GM12878 (cell line): ENCODE measurements at regions not wholly inside any gene's neighbourhood (a gene's known extent, or its start where the extent isn't known, plus 50 kb on each side); places are given as distances from the start of the nearest gene placed in this dataset.

ENCODE experiments used
- ATAC-seq: fragments of 200-7000 bp; cut with Tn5 transposase; 3 replicates; pipeline ENCODE4 v1.9.1; 2020; ENCODE audit warnings: mild to moderate bottlenecking, moderate library complexity
- BruUV-seq: library from RNA; stranded (reverse); fragments of 400-500 nt; replicated peaks from 2 replicates; lab custom pipeline; 2021; lab: Mats Ljungman, UMichigan
- CTCF ChIA-PET: fragments of 300-600 bp; sonication (Branson Sonifier 250); formaldehyde crosslinking; extraction: SDS; loops from one replicate; lab custom pipeline; 2021; ENCODE audit warnings: inconsistent platforms; lab: Yijun Ruan, JAX
- POLR2A ChIA-PET: fragments of 350-600 bp; formaldehyde crosslinking; extraction: SDS; loops from one replicate; lab custom pipeline; 2021; ENCODE audit warnings: inconsistent platforms; lab: Charles Lee
- RAD21 ChIA-PET: fragments of 300-600 bp; sonication (Branson Sonifier 250); formaldehyde crosslinking; loops from one replicate; lab custom pipeline; 2023; ENCODE audit warnings: antibody characterized with exemption; ENCODE audit not compliant: unreplicated experiment; lab: Charles Lee
- SMC1A ChIA-PET: fragments of 300-600 bp; sonication (Branson Sonifier 250); formaldehyde crosslinking; loops from one replicate; lab custom pipeline; 2023; ENCODE audit not compliant: unreplicated experiment, uncharacterized antibody; lab: Charles Lee
- DNase-seq: peaks from one replicate; pipeline ENCODE4 v3.0.0-alpha.2; 2011; ENCODE audit warnings: low read depth, low spot score
- FAIRE-seq: peaks from 3 replicates; lab custom pipeline; 2011; peaks lifted over from hg19 to GRCh38; lab: Jason Lieb, UNC
- H2AFZ ChIP-seq: 2 replicates; pipeline ENCODE4 v1.6.0; 2011; ENCODE audit warnings: low read depth, low read length, control low read depth; ENCODE audit not compliant: control insufficient read depth
- H3K27ac ChIP-seq: 2 replicates; pipeline ENCODE4 v1.5.1; 2011; ENCODE audit warnings: control low read depth; ENCODE audit not compliant: control insufficient read depth, insufficient read depth
- H3K27me3 ChIP-seq, 2 experiments: replicated peaks in 1 of 2; 2 replicates each; pipeline versions ENCODE4 v1.6.0 to v1.6.1; 2011; ENCODE audit warnings: low read length in 1 of 2; ENCODE audit not compliant: control insufficient read depth in 2 of 2, insufficient read depth in 2 of 2
- H3K36me3 ChIP-seq, 2 experiments: 2 replicates each; pipeline ENCODE4 v1.5.1; 2011; ENCODE audit warnings: low read length in 1 of 2; ENCODE audit not compliant: control insufficient read depth in 2 of 2, insufficient read depth in 2 of 2
- H3K4me1 ChIP-seq: 2 replicates; pipeline ENCODE4 v1.6.1; 2011; ENCODE audit warnings: mild to moderate bottlenecking, low read length, moderate library complexity, mixed read lengths; ENCODE audit not compliant: control insufficient read depth, insufficient read depth
- H3K4me2 ChIP-seq: 2 replicates; pipeline ENCODE4 v1.6.0; 2011; ENCODE audit warnings: control low read depth; ENCODE audit not compliant: control insufficient read depth, insufficient read depth
- H3K4me3 ChIP-seq: fragments of 200-600 bp; sonication (generic); 2 replicates; pipeline ENCODE4 v1.5.1; 2016
- H3K79me2 ChIP-seq: 2 replicates; pipeline ENCODE4 v1.6.0; 2011; ENCODE audit warnings: low read length; ENCODE audit not compliant: control insufficient read depth, insufficient read depth
- H3K9ac ChIP-seq: 2 replicates; pipeline ENCODE4 v1.8.0; 2011; ENCODE audit warnings: low read length, control low read depth, mixed read lengths; ENCODE audit not compliant: control insufficient read depth, insufficient read depth
- H3K9me3 ChIP-seq: replicated peaks from 3 replicates; pipeline ENCODE4 v1.5.1; 2011; ENCODE audit warnings: mild to moderate bottlenecking, low read length; ENCODE audit not compliant: control insufficient read depth, insufficient read depth
- H4K20me1 ChIP-seq: 2 replicates; pipeline ENCODE4 v1.6.0; 2011; ENCODE audit not compliant: control insufficient read depth, insufficient read depth
- ASH2L ChIP-seq: fragments of 300-600, 200-600 bp; sonication (generic); IDR thresholded peaks from 2 replicates; pipeline ENCODE4 v1.6.1; 2017; ENCODE audit warnings: low read depth, mild to moderate bottlenecking, borderline replicate concordance
- BACH1 ChIP-seq: fragments of 450-650 bp; IDR thresholded peaks from 2 replicates; pipeline ENCODE4 v1.6.1; 2017; ENCODE audit warnings: mild to moderate bottlenecking, borderline replicate concordance
- BHLHE40 ChIP-seq, 2 experiments: fragments of 450-650 bp in 1 of 2; IDR thresholded peaks; 2 replicates each; pipeline ENCODE4 v1.6.1; 2011 to 2017; ENCODE audit warnings: low read depth in 2 of 2, borderline replicate concordance in 1 of 2, improper control_type of control experiment in 1 of 2, low read length in 1 of 2, mild to moderate bottlenecking in 1 of 2
- EP300 ChIP-seq, 2 experiments: fragments of 150-350 bp in 1 of 2; IDR thresholded peaks; 2 replicates each; pipeline ENCODE4 v1.6.1; 2011 to 2012; ENCODE audit warnings: low read depth in 2 of 2, low read length in 2 of 2, borderline replicate concordance in 1 of 2, improper control_type of control experiment in 1 of 2, inconsistent platforms in 1 of 2; ENCODE audit not compliant: control insufficient read depth in 1 of 2
- FOXK2 ChIP-seq: fragments of 450-650 bp; IDR thresholded peaks from 2 replicates; pipeline ENCODE4 v1.6.1; 2017; ENCODE audit warnings: mild to moderate bottlenecking, moderate library complexity
- KLF5 ChIP-seq: fragments of 450-650 bp; IDR thresholded peaks from 2 replicates; pipeline ENCODE4 v1.6.1; 2014; ENCODE audit warnings: mild to moderate bottlenecking; ENCODE audit not compliant: partially characterized antibody
- MYB ChIP-seq: fragments of 150-350 bp; IDR thresholded peaks from 2 replicates; pipeline ENCODE4 v1.6.1; 2014; ENCODE audit warnings: mild to moderate bottlenecking, low read depth, low read length, borderline replicate concordance
- NBN ChIP-seq: fragments of 450-650 bp; IDR thresholded peaks from 2 replicates; pipeline ENCODE4 v1.6.1; 2016
- NFIC ChIP-seq: IDR thresholded peaks from 2 replicates; pipeline ENCODE4 v1.6.1; 2012; ENCODE audit warnings: low read depth, mild to moderate bottlenecking, inconsistent platforms, low read length, moderate library complexity
- POLR2AphosphoS5 ChIP-seq: IDR thresholded peaks from 2 replicates; pipeline ENCODE4 v1.6.1; 2011; ENCODE audit warnings: mild to moderate bottlenecking, low read length, inconsistent platforms
- SMAD5 ChIP-seq: IDR thresholded peaks from 2 replicates; pipeline ENCODE4 v1.6.1; 2016; ENCODE audit warnings: antibody characterized with exemption, low read depth
- SRF ChIP-seq, 2 experiments: IDR thresholded peaks; 2 replicates each; pipeline ENCODE4 v1.6.1; 2011; ENCODE audit warnings: low read depth in 2 of 2, low read length in 2 of 2, mild to moderate bottlenecking in 1 of 2, moderate library complexity in 1 of 2
- SUPT20H ChIP-seq: IDR thresholded peaks from 2 replicates; pipeline ENCODE4 v1.6.1; 2011; ENCODE audit warnings: low read depth, mild to moderate bottlenecking, low read length, moderate library complexity, borderline replicate concordance; ENCODE audit not compliant: control insufficient read depth
- WGBS: methylation state at CpG from one replicate; pipeline ENCODE4 v1.1.6; 2016; ENCODE audit warnings: low lambda C conversion rate; ENCODE audit not compliant: insufficient replicate concordance, insufficient coverage; ENCODE audit errors: missing lambda C conversion rate; 5-methylcytosine and 5-hydroxymethylcytosine counted together
- in situ Hi-C: fragments of 300-500 bp; cut with MboI; formaldehyde crosslinking; loops from 9 replicates; pipeline ENCODE4 v1.14.3; 2018; ENCODE audit warnings: mixed read lengths
- intact Hi-C: fragments of 100-400 bp; cut with micrococcal nuclease; formaldehyde crosslinking; loops from one replicate; pipeline ENCODE4 v1.14.2; 2022; ENCODE audit not compliant: unreplicated experiment
- TF ChIP-seq, protein P1 (sequence below): fragments of 450-650 bp; IDR thresholded peaks from 2 replicates; pipeline ENCODE4 v1.6.1; 2017; ENCODE audit warnings: antibody characterized with exemption, mild to moderate bottlenecking, moderate library complexity

DNA sequence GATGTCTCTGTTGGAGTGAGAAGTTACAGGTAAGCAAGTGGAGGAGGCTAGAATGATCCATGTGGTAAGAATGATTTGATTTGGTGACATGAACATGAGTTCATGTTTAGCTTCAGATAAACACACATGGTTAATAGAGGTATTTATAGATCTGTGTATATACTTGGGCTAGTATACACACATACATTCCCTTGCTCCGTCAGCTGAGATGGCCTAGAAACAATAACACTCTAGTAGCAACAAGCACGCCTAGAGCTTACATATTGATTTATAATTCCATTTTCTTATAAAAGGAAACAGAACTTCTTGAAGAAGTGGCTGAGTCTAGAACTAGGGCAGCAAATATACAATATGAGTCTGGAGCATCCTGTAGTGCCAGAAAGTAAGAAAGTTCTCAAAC, 223.0 kb downstream of the RND3 start:
- H3K27me3 ChIP-seq: no peaks in the 10 kb centered on the region
- ATAC-seq: no peak
- intact Hi-C loops (no loop called here), in situ Hi-C loops (no loop called here)
- H3K9ac ChIP-seq: no peak overlapping the region
- ChIA-PET RAD21 (interaction anchor here (0.7 kb wide), 1 partner anchor 443 kb away, joined by 6 read pairs; no protein-coding TSS in a partner anchor), SMC1A (no interaction called here), POLR2A (no interaction called here), CTCF (no interaction called here)
- no peaks in the 10 kb centered on the region for H3K79me2 ChIP-seq
- no peaks in the 10 kb centered on the region for H3K9me3 ChIP-seq
- TF ChIP-seq POLR2AphosphoS5 (no peak), BHLHE40 (IDR thresholded peaks at IDR 0.05; ENCODE audit: borderline replicate concordance in 1 of 2, low read depth in 2 of 2, low read length in 1 of 2) (no peak), SUPT20H (no peak), ASH2L (no peak), NFIC (no peak), MYB (no peak), KLF5 (no peak), SMAD5 (no peak), SRF (IDR thresholded peaks at IDR 0.05; ENCODE audit: low read depth in 2 of 2, low read length in 2 of 2) (no peak), NBN (no peak), EP300 (IDR thresholded peaks at IDR 0.05; ENCODE audit: borderline replicate concordance in 1 of 2, control insufficient read depth in 1 of 2, low read depth in 2 of 2, low read length in 2 of 2) (no peak), FOXK2 (no peak), BACH1 (no peak)
- TF ChIP-seq, protein P1, sequence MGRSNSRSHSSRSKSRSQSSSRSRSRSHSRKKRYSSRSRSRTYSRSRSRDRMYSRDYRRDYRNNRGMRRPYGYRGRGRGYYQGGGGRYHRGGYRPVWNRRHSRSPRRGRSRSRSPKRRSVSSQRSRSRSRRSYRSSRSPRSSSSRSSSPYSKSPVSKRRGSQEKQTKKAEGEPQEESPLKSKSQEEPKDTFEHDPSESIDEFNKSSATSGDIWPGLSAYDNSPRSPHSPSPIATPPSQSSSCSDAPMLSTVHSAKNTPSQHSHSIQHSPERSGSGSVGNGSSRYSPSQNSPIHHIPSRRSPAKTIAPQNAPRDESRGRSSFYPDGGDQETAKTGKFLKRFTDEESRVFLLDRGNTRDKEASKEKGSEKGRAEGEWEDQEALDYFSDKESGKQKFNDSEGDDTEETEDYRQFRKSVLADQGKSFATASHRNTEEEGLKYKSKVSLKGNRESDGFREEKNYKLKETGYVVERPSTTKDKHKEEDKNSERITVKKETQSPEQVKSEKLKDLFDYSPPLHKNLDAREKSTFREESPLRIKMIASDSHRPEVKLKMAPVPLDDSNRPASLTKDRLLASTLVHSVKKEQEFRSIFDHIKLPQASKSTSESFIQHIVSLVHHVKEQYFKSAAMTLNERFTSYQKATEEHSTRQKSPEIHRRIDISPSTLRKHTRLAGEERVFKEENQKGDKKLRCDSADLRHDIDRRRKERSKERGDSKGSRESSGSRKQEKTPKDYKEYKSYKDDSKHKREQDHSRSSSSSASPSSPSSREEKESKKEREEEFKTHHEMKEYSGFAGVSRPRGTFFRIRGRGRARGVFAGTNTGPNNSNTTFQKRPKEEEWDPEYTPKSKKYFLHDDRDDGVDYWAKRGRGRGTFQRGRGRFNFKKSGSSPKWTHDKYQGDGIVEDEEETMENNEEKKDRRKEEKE: no peak
- no peak for FAIRE-seq
- no peak overlapping the region for H2AFZ ChIP-seq
- 22% methylated on average over 2 of the region's 2 CpGs for WGBS
- no peaks in the 10 kb centered on the region for H4K20me1 ChIP-seq
- BruUV-seq: no TSS peak
- H3K27ac ChIP-seq: no peak overlapping the region
- H3K4me2 ChIP-seq: no peak overlapping the region
- DNase-seq: no peak
- H3K4me1 ChIP-seq: no peaks in the 10 kb centered on the region
- no peaks in the 10 kb centered on the region for H3K36me3 ChIP-seq
- H3K4me3 ChIP-seq: no peak overlapping the region
